Hematopoietic multipotent progenitor cell treated with erythropoietin and hydrocortisone succinate and interleukin-3 and kit ligand, for 8 days (in vitro differentiated cells): ENCODE measurements at regions not wholly inside any gene's neighbourhood (a gene's known extent, or its start where the extent isn't known, plus 50 kb on each side); places are given as distances from the start of the nearest gene placed in this dataset.

Experiments
- DNase-seq: peaks from one replicate; pipeline ENCODE4 v3.0.0-alpha.2; 2015

- DNase-seq: no peak
Measured at GRCh38 chr15:85312486-85312885, 67.9 kb upstream of the AKAP13 start.

GRCh38 chr15:85312929-85313331, 67.5 kb upstream of the AKAP13 start:
- DNase-seq: no peak

- DNase-seq: no peak
Measured at GRCh38 chr15:85313339-85313738, 67.1 kb upstream of the AKAP13 start.

GRCh38 chr15:85314146-85314545, 66.3 kb upstream of the AKAP13 start:
- DNase-seq: no peak

GRCh38 chr15:85314633-85315032, 65.8 kb upstream of the AKAP13 start:
- DNase-seq: no peak

- DNase-seq: no peak
Measured at GRCh38 chr15:85316244-85316934, 64.0 kb upstream of the AKAP13 start.

GRCh38 chr15:85318048-85318731, 62.2 kb upstream of the AKAP13 start:
- DNase-seq: peak; percentile 26

GRCh38 chr15:85318732-85319076, 61.7 kb upstream of the AKAP13 start:
- no peak for DNase-seq

- no peak for DNase-seq
Measured at GRCh38 chr15:85324202-85324601, 56.2 kb upstream of the AKAP13 start.

GRCh38 chr15:85325834-85326233, 54.6 kb upstream of the AKAP13 start:
- DNase-seq: no peak

GRCh38 chr15:85326291-85326690, 54.1 kb upstream of the AKAP13 start:
- no peak for DNase-seq

- no peak for DNase-seq
Measured at GRCh38 chr15:85327820-85328219, 52.6 kb upstream of the AKAP13 start.

- DNase-seq: peak; percentile 51
Measured at GRCh38 chr15:85329561-85330422, 50.6 kb upstream of the AKAP13 start.
